Lower lobe of right lung (tissue), 2 donors: ENCODE measurements at regions not wholly inside any gene's neighbourhood (a gene's known extent, or its start where the extent isn't known, plus 50 kb on each side); places are given as distances from the start of the nearest gene placed in this dataset.

Experiments used
- ATAC-seq, 2 donors: fragments of 200-7000 bp; cut with Tn5 transposase; one replicate each; pipeline ENCODE4 v1.9.1; 2020 to 2022; ENCODE audit warnings: mild to moderate bottlenecking in 2 of 2, moderate library complexity in 2 of 2
- DNase-seq: peaks from one replicate; pipeline ENCODE4 v3.0.0-alpha.2; 2020
- H3K27ac ChIP-seq: fragments of 200-600 bp; one replicate; pipeline ENCODE4 v1.8.0; 2022
- H3K27me3 ChIP-seq: fragments of 200-600 bp; one replicate; pipeline ENCODE4 v1.8.0; 2022; ENCODE audit warnings: low read depth
- H3K36me3 ChIP-seq: fragments of 200-600 bp; one replicate; pipeline ENCODE4 v1.8.0; 2022; ENCODE audit warnings: mild to moderate bottlenecking
- H3K4me1 ChIP-seq: fragments of 200-600 bp; one replicate; pipeline ENCODE4 v1.8.0; 2022
- H3K4me3 ChIP-seq: fragments of 200-600 bp; one replicate; pipeline ENCODE4 v1.8.0; 2022; ENCODE audit warnings: mild to moderate bottlenecking
- H3K9me3 ChIP-seq: fragments of 200-600 bp; one replicate; pipeline ENCODE4 v1.8.0; 2022
- CTCF ChIP-seq: fragments of 200-600 bp; IDR thresholded peaks from one replicate; pipeline ENCODE4 v1.8.0; 2022; ENCODE audit warnings: antibody characterized with exemption, mild to moderate bottlenecking
- intact Hi-C: fragments of 100-400 bp; cut with DNase I; formaldehyde crosslinking; loops from one replicate; pipeline ENCODE4 v1.11.0; 2022
- donor health status: DM: no; HTN: yes; CAD: no; lungs with severe emphysema.

GRCh38 chr19:46546194-46546896 lies 50.7 kb upstream of the PNMA8B start:
- Histone ChIP-seq H3K36me3 (no peaks in the 10 kb centered on the region), H3K9me3 (peaks cover 10% of the 10 kb centered on the region), H3K27me3 (no peaks in the 10 kb centered on the region), H3K4me3 (peak overlapping the region; percentile 30), H3K27ac (no peak overlapping the region), H3K4me1 (peaks cover 6% of the 10 kb centered on the region)
- no peak for TF ChIP-seq CTCF
- ATAC-seq (peak; percentile 87 to 94), DNase-seq (peak; percentile 67)
- intact Hi-C loops, result no loop called here

GRCh38 chr19:46550684-46551083 lies 50.4 kb upstream of the CALM3 start:
- Histone ChIP-seq H3K4me3 (no peak overlapping the region), H3K27me3 (no peaks in the 10 kb centered on the region), H3K27ac (no peak overlapping the region), H3K9me3 (peaks cover 10% of the 10 kb centered on the region), H3K4me1 (no peaks in the 10 kb centered on the region), H3K36me3 (no peaks in the 10 kb centered on the region)
- intact Hi-C loops, result no loop called here
- DNase-seq, result no peak
- no peak for ATAC-seq
- TF ChIP-seq CTCF, result no peak

- TF ChIP-seq CTCF, result no peak
- Histone ChIP-seq H3K27ac (no peak overlapping the region), H3K9me3 (peaks cover 10% of the 10 kb centered on the region), H3K36me3 (no peaks in the 10 kb centered on the region), H3K27me3 (no peaks in the 10 kb centered on the region), H3K4me3 (no peak overlapping the region), H3K4me1 (no peaks in the 10 kb centered on the region)
- DNase-seq (no peak), ATAC-seq (peak in 1 of 2 donors; percentile 59)
- intact Hi-C loops, result no loop called here
These were observed 50.0 kb upstream of the CALM3 start for GRCh38 chr19:46551164-46551563.
